Activated CD4-positive, alpha-beta T cell treated with anti-CD3 and anti-CD28 coated beads, Interleukin-2, amount 10 ng/mL, durations not matched to agents 24 days and 14 days (primary cell): ENCODE measurements at regions not wholly inside any gene's neighbourhood (a gene's known extent, or its start where the extent isn't known, plus 50 kb on each side); places are given as distances from the start of the nearest gene placed in this dataset.

Experiments
- DNase-seq: peaks from one replicate; pipeline ENCODE4 v3.0.0; 2022
- H3K27ac Mint-ChIP-seq: one replicate; pipeline ENCODE4 v1.8.0; 2022; ENCODE audit warnings: mild to moderate bottlenecking, mixed read lengths
- H3K27me3 Mint-ChIP-seq: one replicate; pipeline ENCODE4 v1.8.0; 2022; ENCODE audit warnings: mixed read lengths
- H3K36me3 Mint-ChIP-seq: one replicate; pipeline ENCODE4 v1.8.0; 2022; ENCODE audit warnings: low read depth, mild to moderate bottlenecking, mixed read lengths
- H3K4me1 Mint-ChIP-seq: one replicate; pipeline ENCODE4 v1.8.0; 2021; ENCODE audit warnings: mixed read lengths
- H3K4me3 Mint-ChIP-seq: one replicate; pipeline ENCODE4 v1.8.0; 2022; ENCODE audit warnings: mild to moderate bottlenecking, moderate library complexity, mixed read lengths
- H3K9me3 Mint-ChIP-seq: one replicate; pipeline ENCODE4 v1.8.0; 2021; ENCODE audit warnings: mixed read lengths
- intact Hi-C: fragments of 100-400 bp; cut with micrococcal nuclease; formaldehyde crosslinking; loops from one replicate; pipeline ENCODE4 v1.15.1; 2023

GRCh38 chr3:99376926-99377325 is 261.5 kb upstream of the COL8A1 start:
- DNase-seq: no peak
- Mint-ChIP-seq H3K4me3 (no peak overlapping the region), H3K9me3 (peaks cover 5% of the 10 kb centered on the region), H3K27ac (no peak overlapping the region), H3K27me3 (no peaks in the 10 kb centered on the region), H3K36me3 (no peaks in the 10 kb centered on the region), H3K4me1 (no peaks in the 10 kb centered on the region)
- intact Hi-C loops: no loop called here

- Mint-ChIP-seq H3K36me3 (no peaks in the 10 kb centered on the region), H3K27ac (no peak overlapping the region), H3K27me3 (no peaks in the 10 kb centered on the region), H3K9me3 (peaks cover 9% of the 10 kb centered on the region), H3K4me1 (no peaks in the 10 kb centered on the region), H3K4me3 (no peak overlapping the region)
- intact Hi-C loops: no loop called here
- no peak for DNase-seq
Measured at GRCh38 chr3:99373846-99374210, 264.6 kb upstream of the COL8A1 start.

- no peaks in the 10 kb centered on the region for H3K36me3 Mint-ChIP-seq
- no peaks in the 10 kb centered on the region for H3K27me3 Mint-ChIP-seq
- H3K9me3 Mint-ChIP-seq: peaks cover 9% of the 10 kb centered on the region
- no peak overlapping the region for H3K27ac Mint-ChIP-seq
- no peak overlapping the region for H3K4me3 Mint-ChIP-seq
- DNase-seq: no peak
- intact Hi-C loops: no loop called here
- H3K4me1 Mint-ChIP-seq: no peaks in the 10 kb centered on the region
Measured at GRCh38 chr3:99373088-99373845, 265.1 kb upstream of the COL8A1 start.

GRCh38 chr3:99366663-99367429 is 271.5 kb upstream of the COL8A1 start:
- Mint-ChIP-seq H3K4me3 (no peak overlapping the region), H3K27me3 (no peaks in the 10 kb centered on the region), H3K27ac (no peak overlapping the region), H3K9me3 (peaks cover 4% of the 10 kb centered on the region), H3K4me1 (no peaks in the 10 kb centered on the region), H3K36me3 (no peaks in the 10 kb centered on the region)
- intact Hi-C loops: no loop called here
- no peak for DNase-seq

GRCh38 chr3:99365979-99366378 is 272.4 kb upstream of the COL8A1 start:
- Mint-ChIP-seq H3K9me3 (peaks cover 4% of the 10 kb centered on the region), H3K36me3 (no peaks in the 10 kb centered on the region), H3K4me1 (no peaks in the 10 kb centered on the region), H3K27me3 (no peaks in the 10 kb centered on the region), H3K4me3 (no peak overlapping the region), H3K27ac (no peak overlapping the region)
- intact Hi-C loops: no loop called here
- no peak for DNase-seq

GRCh38 chr3:99365396-99365795 is 273.0 kb upstream of the COL8A1 start:
- Mint-ChIP-seq H3K36me3 (no peaks in the 10 kb centered on the region), H3K9me3 (peaks cover 4% of the 10 kb centered on the region), H3K4me3 (no peak overlapping the region), H3K27ac (no peak overlapping the region), H3K4me1 (no peaks in the 10 kb centered on the region), H3K27me3 (no peaks in the 10 kb centered on the region)
- intact Hi-C loops: no loop called here
- DNase-seq: no peak

GRCh38 chr3:99357131-99357530 is 281.3 kb upstream of the COL8A1 start:
- Mint-ChIP-seq H3K27me3 (no peaks in the 10 kb centered on the region), H3K36me3 (no peaks in the 10 kb centered on the region), H3K9me3 (no peaks in the 10 kb centered on the region), H3K27ac (no peak overlapping the region), H3K4me3 (no peak overlapping the region), H3K4me1 (no peaks in the 10 kb centered on the region)
- DNase-seq: no peak
- intact Hi-C loops: no loop called here

- intact Hi-C loops: no loop called here
Measured at GRCh38 chr3:99356696-99357095, 281.7 kb upstream of the COL8A1 start.

GRCh38 chr3:99355465-99355864 is 282.9 kb upstream of the COL8A1 start:
- H3K9me3 Mint-ChIP-seq: no peaks in the 10 kb centered on the region
- no peak for DNase-seq
- intact Hi-C loops: no loop called here
- no peaks in the 10 kb centered on the region for H3K36me3 Mint-ChIP-seq
- no peaks in the 10 kb centered on the region for H3K27me3 Mint-ChIP-seq
- no peak overlapping the region for H3K27ac Mint-ChIP-seq
- H3K4me3 Mint-ChIP-seq: no peak overlapping the region
- H3K4me1 Mint-ChIP-seq: no peaks in the 10 kb centered on the region

More at GRCh38 chr3:99356696-99357095, 281.7 kb upstream of the COL8A1 start:
- Mint-ChIP-seq H3K4me3 (no peak overlapping the region), H3K27me3 (no peaks in the 10 kb centered on the region), H3K36me3 (no peaks in the 10 kb centered on the region), H3K27ac (no peak overlapping the region), H3K9me3 (no peaks in the 10 kb centered on the region), H3K4me1 (no peaks in the 10 kb centered on the region)
- DNase-seq: no peak

GRCh38 chr3:99352811-99353210 is 285.6 kb upstream of the COL8A1 start:
- no peaks in the 10 kb centered on the region for H3K36me3 Mint-ChIP-seq
- no peak overlapping the region for H3K4me3 Mint-ChIP-seq
- intact Hi-C loops: no loop called here
- no peak overlapping the region for H3K27ac Mint-ChIP-seq
- no peaks in the 10 kb centered on the region for H3K27me3 Mint-ChIP-seq
- DNase-seq: no peak
- H3K9me3 Mint-ChIP-seq: no peaks in the 10 kb centered on the region
- H3K4me1 Mint-ChIP-seq: no peaks in the 10 kb centered on the region

- Mint-ChIP-seq H3K36me3 (no peaks in the 10 kb centered on the region), H3K27me3 (no peaks in the 10 kb centered on the region), H3K9me3 (no peaks in the 10 kb centered on the region), H3K27ac (no peak overlapping the region), H3K4me3 (no peak overlapping the region), H3K4me1 (no peaks in the 10 kb centered on the region)
- DNase-seq: no peak
- intact Hi-C loops: no loop called here
Measured at GRCh38 chr3:99351122-99351521, 287.3 kb upstream of the COL8A1 start.

GRCh38 chr3:99348451-99348850 is 289.9 kb upstream of the COL8A1 start:
- no peaks in the 10 kb centered on the region for H3K36me3 Mint-ChIP-seq
- H3K9me3 Mint-ChIP-seq: no peaks in the 10 kb centered on the region
- no peak for DNase-seq
- no peak overlapping the region for H3K27ac Mint-ChIP-seq
- no peaks in the 10 kb centered on the region for H3K4me1 Mint-ChIP-seq
- intact Hi-C loops: no loop called here
- no peaks in the 10 kb centered on the region for H3K27me3 Mint-ChIP-seq
- H3K4me3 Mint-ChIP-seq: no peak overlapping the region

GRCh38 chr3:99344216-99344615 is 294.2 kb upstream of the COL8A1 start:
- Mint-ChIP-seq H3K4me1 (no peaks in the 10 kb centered on the region), H3K9me3 (peaks cover 3% of the 10 kb centered on the region), H3K27ac (no peak overlapping the region), H3K27me3 (no peaks in the 10 kb centered on the region), H3K36me3 (no peaks in the 10 kb centered on the region), H3K4me3 (no peak overlapping the region)
- intact Hi-C loops: no loop called here
- no peak for DNase-seq

GRCh38 chr3:99342383-99342782 is 296.0 kb upstream of the COL8A1 start:
- Mint-ChIP-seq H3K4me3 (no peak overlapping the region), H3K36me3 (no peaks in the 10 kb centered on the region), H3K4me1 (no peaks in the 10 kb centered on the region), H3K27me3 (no peaks in the 10 kb centered on the region), H3K9me3 (peaks cover 3% of the 10 kb centered on the region), H3K27ac (no peak overlapping the region)
- intact Hi-C loops: no loop called here
- DNase-seq: no peak
